Central memory CD8-positive, alpha-beta T cell (primary cell): ENCODE measurements at regions not wholly inside any gene's neighbourhood (a gene's known extent, or its start where the extent isn't known, plus 50 kb on each side); places are given as distances from the start of the nearest gene placed in this dataset.
"Not testable (repeated sequence)": the region's sequence is repeated elsewhere in the genome, so short reads cannot be mapped to it uniquely, and the experiment has no call there.

Experiments
- ATAC-seq: fragments of 150-1000 bp; cut with Tn5 transposase; replicated peaks from 2 replicates; pipeline ENCODE4 v1.10.0; 2022; ENCODE audit warnings: mild to moderate bottlenecking, moderate FRiP score, moderate number of reproducible peaks; ENCODE audit not compliant: poor library complexity, severe bottlenecking; ENCODE audit errors: extremely low read depth
- DNase-seq, 2 donors: peaks; one replicate each; pipeline ENCODE4 v3.0.0; 2021; ENCODE audit warnings: low spot score in 2 of 2
- H3K27ac Mint-ChIP-seq: one replicate; pipeline ENCODE4 v1.8.0; 2022; ENCODE audit warnings: low read depth, mild to moderate bottlenecking, moderate library complexity, mixed read lengths
- H3K27me3 Mint-ChIP-seq: one replicate; pipeline ENCODE4 v1.8.0; 2022; ENCODE audit warnings: mixed read lengths
- H3K36me3 Mint-ChIP-seq: one replicate; pipeline ENCODE4 v1.8.0; 2022; ENCODE audit warnings: mild to moderate bottlenecking, moderate library complexity, mixed read lengths; ENCODE audit not compliant: insufficient read depth
- H3K4me1 Mint-ChIP-seq: one replicate; pipeline ENCODE4 v1.8.0; 2022; ENCODE audit warnings: mixed read lengths
- H3K4me3 Mint-ChIP-seq: one replicate; pipeline ENCODE4 v1.8.0; 2022; ENCODE audit warnings: mild to moderate bottlenecking, moderate library complexity, mixed read lengths
- H3K9me3 Mint-ChIP-seq: one replicate; pipeline ENCODE4 v1.8.0; 2022; ENCODE audit warnings: mixed read lengths

- DNase-seq (no peak), ATAC-seq (no peak)
- H3K27me3 Mint-ChIP-seq = no peaks in the 10 kb centered on the region
- H3K4me3 Mint-ChIP-seq = no peak overlapping the region
- H3K36me3 Mint-ChIP-seq = no peaks in the 10 kb centered on the region
- no peak overlapping the region for H3K27ac Mint-ChIP-seq
- H3K9me3 Mint-ChIP-seq = peaks cover 21% of the 10 kb centered on the region
- no peaks in the 10 kb centered on the region for H3K4me1 Mint-ChIP-seq
These were observed 163.4 kb downstream of the HTR1B start for GRCh38 chr6:77299931-77300330.

- H3K4me1 Mint-ChIP-seq = no peaks in the 10 kb centered on the region
- H3K9me3 Mint-ChIP-seq = peaks cover 14% of the 10 kb centered on the region
- H3K27me3 Mint-ChIP-seq = no peaks in the 10 kb centered on the region
- H3K36me3 Mint-ChIP-seq = no peaks in the 10 kb centered on the region
- DNase-seq (no peak), ATAC-seq (no peak)
- H3K27ac Mint-ChIP-seq = no peak overlapping the region
- H3K4me3 Mint-ChIP-seq = no peak overlapping the region
These were observed 165.0 kb downstream of the HTR1B start for GRCh38 chr6:77298283-77298682.

- H3K4me1 Mint-ChIP-seq = no peaks in the 10 kb centered on the region
- no peak overlapping the region for H3K27ac Mint-ChIP-seq
- DNase-seq (no peak), ATAC-seq (no peak)
- H3K36me3 Mint-ChIP-seq = no peaks in the 10 kb centered on the region
- no peaks in the 10 kb centered on the region for H3K27me3 Mint-ChIP-seq
- no peaks in the 10 kb centered on the region for H3K9me3 Mint-ChIP-seq
- no peak overlapping the region for H3K4me3 Mint-ChIP-seq
These were observed 170.4 kb downstream of the HTR1B start for GRCh38 chr6:77292564-77293546.

- DNase-seq (no peak), ATAC-seq (no peak)
- H3K36me3 Mint-ChIP-seq = no peaks in the 10 kb centered on the region
- no peak overlapping the region for H3K27ac Mint-ChIP-seq
- peaks cover 10% of the 10 kb centered on the region for H3K9me3 Mint-ChIP-seq
- no peaks in the 10 kb centered on the region for H3K4me1 Mint-ChIP-seq
- no peaks in the 10 kb centered on the region for H3K27me3 Mint-ChIP-seq
- H3K4me3 Mint-ChIP-seq = no peak overlapping the region
These were observed 172.5 kb downstream of the HTR1B start for GRCh38 chr6:77290798-77291197.

- H3K27ac Mint-ChIP-seq = no peak overlapping the region
- ATAC-seq = no peak
- no peaks in the 10 kb centered on the region for H3K27me3 Mint-ChIP-seq
- no peak overlapping the region for H3K4me3 Mint-ChIP-seq
- no peaks in the 10 kb centered on the region for H3K4me1 Mint-ChIP-seq
- no peak for DNase-seq
- H3K9me3 Mint-ChIP-seq = peaks cover 10% of the 10 kb centered on the region
- H3K36me3 Mint-ChIP-seq = no peaks in the 10 kb centered on the region
These were observed 176.8 kb downstream of the HTR1B start for GRCh38 chr6:77286541-77286940.

GRCh38 chr6:77273929-77274328 is 189.4 kb downstream of the HTR1B start:
- Mint-ChIP-seq H3K27ac (no peak overlapping the region), H3K4me1 (no peaks in the 10 kb centered on the region), H3K36me3 (no peaks in the 10 kb centered on the region), H3K9me3 (peaks cover 17% of the 10 kb centered on the region), H3K4me3 (no peak overlapping the region), H3K27me3 (no peaks in the 10 kb centered on the region)
- DNase-seq (no peak), ATAC-seq (no peak)

- Mint-ChIP-seq H3K4me3 (no peak overlapping the region), H3K4me1 (no peaks in the 10 kb centered on the region), H3K27ac (no peak overlapping the region), H3K36me3 (no peaks in the 10 kb centered on the region), H3K27me3 (no peaks in the 10 kb centered on the region), H3K9me3 (peaks cover 13% of the 10 kb centered on the region)
- DNase-seq = no peak
- ATAC-seq = no peak
These were observed 198.3 kb downstream of the HTR1B start for GRCh38 chr6:77264970-77265369.

GRCh38 chr6:77263003-77263402 is 200.3 kb downstream of the HTR1B start:
- H3K27ac Mint-ChIP-seq = no peak overlapping the region
- no peaks in the 10 kb centered on the region for H3K4me1 Mint-ChIP-seq
- H3K36me3 Mint-ChIP-seq = no peaks in the 10 kb centered on the region
- DNase-seq (no peak), ATAC-seq (no peak)
- no peaks in the 10 kb centered on the region for H3K27me3 Mint-ChIP-seq
- H3K9me3 Mint-ChIP-seq = peaks cover 20% of the 10 kb centered on the region
- H3K4me3 Mint-ChIP-seq = no peak overlapping the region

- not testable (repeated sequence) for H3K27ac Mint-ChIP-seq, ATAC-seq, H3K4me1 Mint-ChIP-seq, DNase-seq, H3K36me3 Mint-ChIP-seq, H3K4me3 Mint-ChIP-seq, H3K27me3 Mint-ChIP-seq
- peaks cover 29% of the 10 kb centered on the region for H3K9me3 Mint-ChIP-seq
These were observed 211.5 kb downstream of the HTR1B start for GRCh38 chr6:77251801-77252200.

- H3K27ac Mint-ChIP-seq = no peak overlapping the region
- no peak overlapping the region for H3K4me3 Mint-ChIP-seq
- DNase-seq (no peak), ATAC-seq (no peak)
- no peaks in the 10 kb centered on the region for H3K36me3 Mint-ChIP-seq
- peaks cover 24% of the 10 kb centered on the region for H3K9me3 Mint-ChIP-seq
- H3K4me1 Mint-ChIP-seq = no peaks in the 10 kb centered on the region
- no peaks in the 10 kb centered on the region for H3K27me3 Mint-ChIP-seq
These were observed 213.7 kb downstream of the HTR1B start for GRCh38 chr6:77249560-77249959.

- peaks cover 14% of the 10 kb centered on the region for H3K9me3 Mint-ChIP-seq
- ATAC-seq (no peak), DNase-seq (no peak)
- H3K27ac Mint-ChIP-seq = no peak overlapping the region
- H3K36me3 Mint-ChIP-seq = no peaks in the 10 kb centered on the region
- H3K4me1 Mint-ChIP-seq = no peaks in the 10 kb centered on the region
- no peak overlapping the region for H3K4me3 Mint-ChIP-seq
- no peaks in the 10 kb centered on the region for H3K27me3 Mint-ChIP-seq
These were observed 218.3 kb downstream of the HTR1B start for GRCh38 chr6:77245026-77245425.

GRCh38 chr6:77231438-77232305 is 231.6 kb downstream of the HTR1B start:
- ATAC-seq (no peak), DNase-seq (no peak)
- no peaks in the 10 kb centered on the region for H3K36me3 Mint-ChIP-seq
- peaks cover 17% of the 10 kb centered on the region for H3K9me3 Mint-ChIP-seq
- no peaks in the 10 kb centered on the region for H3K4me1 Mint-ChIP-seq
- no peaks in the 10 kb centered on the region for H3K27me3 Mint-ChIP-seq
- H3K27ac Mint-ChIP-seq = no peak overlapping the region
- H3K4me3 Mint-ChIP-seq = no peak overlapping the region
